IMR-90 (cell line): ENCODE measurements at regions not wholly inside any gene's neighbourhood (a gene's known extent, or its start where the extent isn't known, plus 50 kb on each side); places are given as distances from the start of the nearest gene placed in this dataset.

Experiments used
- ATAC-seq: fragments of 200-7000 bp; cut with Tn5 transposase; 2 replicates; pipeline ENCODE4 v1.9.1; 2020; ENCODE audit warnings: low read depth, mild to moderate bottlenecking, moderate library complexity
- BruUV-seq: library from RNA; stranded (reverse); fragments of 400-500 nt; replicated peaks from 2 replicates; lab custom pipeline; 2021; lab: Mats Ljungman, UMichigan
- CTCF ChIA-PET: fragments of 300-600 bp; formaldehyde crosslinking; extraction: SDS; loops from one replicate; lab custom pipeline; 2021; ENCODE audit warnings: antibody characterized with exemption; lab: Yijun Ruan, JAX
- POLR2A ChIA-PET: fragments of 300-600 bp; sonication (Branson Sonifier 250); formaldehyde crosslinking; loops from one replicate; lab custom pipeline; 2022; ENCODE audit warnings: antibody characterized with exemption; ENCODE audit not compliant: unreplicated experiment; lab: Charles Lee
- DNase-seq: peaks from one replicate; pipeline ENCODE4 v3.0.0; 2013
- H2AFZ ChIP-seq: replicated peaks from 2 replicates; pipeline ENCODE3; 2013; ENCODE audit warnings: low read length, mild to moderate bottlenecking; ENCODE audit not compliant: poor library complexity
- H2AK5ac ChIP-seq: 2 replicates; pipeline ENCODE4 v1.6.1; 2013; ENCODE audit warnings: low read depth, low read length, inconsistent platforms
- H2AK9ac ChIP-seq: replicated peaks from 2 replicates; pipeline ENCODE3; 2013; ENCODE audit warnings: mild to moderate bottlenecking, low read depth, low read length, moderate library complexity; ENCODE audit not compliant: poor library complexity
- H2BK120ac ChIP-seq: 2 replicates; pipeline ENCODE4 v1.6.1; 2013; ENCODE audit warnings: low read depth, low read length, inconsistent platforms
- H2BK15ac ChIP-seq: 3 replicates; pipeline ENCODE4 v1.6.1; 2013; ENCODE audit warnings: low read depth, low read length, inconsistent platforms
- H2BK20ac ChIP-seq: 2 replicates; pipeline ENCODE4 v1.6.1; 2013; ENCODE audit warnings: low read depth, mild to moderate bottlenecking, inconsistent platforms, low read length, moderate library complexity
- H2BK5ac ChIP-seq: 2 replicates; pipeline ENCODE4 v1.6.1; 2013; ENCODE audit warnings: mild to moderate bottlenecking, low read depth, low read length, inconsistent platforms; ENCODE audit not compliant: poor library complexity, severe bottlenecking
- H3K14ac ChIP-seq: replicated peaks from 2 replicates; pipeline ENCODE4 v1.6.1; 2013; ENCODE audit warnings: low read depth, low read length, inconsistent platforms
- H3K18ac ChIP-seq: 2 replicates; pipeline ENCODE4 v1.6.1; 2013; ENCODE audit warnings: low read depth, low read length, control low read depth
- H3K23ac ChIP-seq: 2 replicates; pipeline ENCODE4 v1.6.1; 2013; ENCODE audit warnings: low read depth, low read length, inconsistent platforms
- H3K27ac ChIP-seq: 2 replicates; pipeline ENCODE4 v1.5.1; 2013; ENCODE audit warnings: mild to moderate bottlenecking, control low read depth, low read length; ENCODE audit not compliant: insufficient read depth
- H3K27me3 ChIP-seq: 2 replicates; pipeline ENCODE4 v1.6.1; 2013; ENCODE audit warnings: low read length; ENCODE audit not compliant: control insufficient read depth, insufficient read depth
- H3K36me3 ChIP-seq: 2 replicates; pipeline ENCODE4 v1.6.1; 2013; ENCODE audit warnings: low read length, mixed read lengths; ENCODE audit not compliant: control insufficient read depth, insufficient read depth
- H3K4ac ChIP-seq: 2 replicates; pipeline ENCODE4 v1.6.1; 2013; ENCODE audit warnings: low read depth, low read length, inconsistent platforms
- H3K4me1 ChIP-seq: 2 replicates; pipeline ENCODE4 v1.6.1; 2013; ENCODE audit warnings: low read length, mixed read lengths; ENCODE audit not compliant: control insufficient read depth, insufficient read depth
- H3K4me2 ChIP-seq: 2 replicates; pipeline ENCODE4 v1.6.1; 2013; ENCODE audit warnings: low read depth, mild to moderate bottlenecking, control low read depth, low read length, moderate library complexity
- H3K4me3 ChIP-seq: 2 replicates; pipeline ENCODE4 v1.5.1; 2013; ENCODE audit warnings: low read depth, mild to moderate bottlenecking, control low read depth, low read length, moderate library complexity; ENCODE audit not compliant: insufficient read depth
- H3K56ac ChIP-seq: 2 replicates; pipeline ENCODE4 v1.6.1; 2013; ENCODE audit warnings: low read length, inconsistent platforms; ENCODE audit not compliant: insufficient read depth; ENCODE audit errors: extremely low read depth
- H3K79me1 ChIP-seq, 2 experiments: 2 replicates each; pipeline ENCODE4 v1.6.1; 2013; ENCODE audit warnings: low read length in 2 of 2, inconsistent platforms in 1 of 2, low read depth in 1 of 2
- H3K9ac ChIP-seq: 2 replicates; pipeline ENCODE4 v1.6.1; 2013; ENCODE audit warnings: low read depth, low read length, control low read depth
- H3K9me1 ChIP-seq: 2 replicates; pipeline ENCODE4 v1.6.1; 2013; ENCODE audit warnings: low read length, inconsistent platforms; ENCODE audit not compliant: insufficient read depth
- H3K9me3 ChIP-seq: 2 replicates; pipeline ENCODE4 v1.6.1; 2013; ENCODE audit warnings: low read length; ENCODE audit not compliant: control insufficient read depth, insufficient read depth
- H4K20me1 ChIP-seq: 2 replicates; pipeline ENCODE4 v1.6.1; 2013; ENCODE audit warnings: low read length, inconsistent platforms; ENCODE audit not compliant: insufficient read depth
- H4K5ac ChIP-seq: 2 replicates; pipeline ENCODE4 v1.6.1; 2013; ENCODE audit warnings: mild to moderate bottlenecking, low read depth, low read length, control low read depth
- H4K8ac ChIP-seq, 2 experiments: 2 replicates each; pipeline ENCODE4 v1.6.1; 2013; ENCODE audit warnings: low read depth in 2 of 2, low read length in 2 of 2, control low read depth in 1 of 2, inconsistent platforms in 1 of 2
- H4K91ac ChIP-seq: 2 replicates; pipeline ENCODE4 v1.6.1; 2013; ENCODE audit warnings: low read depth, low read length, inconsistent platforms; ENCODE audit not compliant: insufficient read depth
- BHLHE40 ChIP-seq: fragments of 150-350 bp; IDR thresholded peaks from 2 replicates; pipeline ENCODE4 v1.6.1; 2016; ENCODE audit warnings: mild to moderate bottlenecking, low read depth, low read length
- CEBPB ChIP-seq: IDR thresholded peaks from 2 replicates; pipeline ENCODE4 v1.6.1; 2012; ENCODE audit warnings: low read depth, low read length, improper control_type of control experiment
- CHD1 ChIP-seq: IDR thresholded peaks from 2 replicates; pipeline ENCODE4 v1.6.1; 2012; ENCODE audit warnings: low read depth, low read length, improper control_type of control experiment
- CTCF ChIP-seq: conservative IDR thresholded peaks from 2 replicates; pipeline ENCODE4 v1.5.1; 2012; ENCODE audit warnings: mild to moderate bottlenecking, low read depth, low read length, improper control_type of control experiment
- ELK1 ChIP-seq: fragments of 150-350 bp; IDR thresholded peaks from 2 replicates; pipeline ENCODE4 v1.6.1; 2016; ENCODE audit warnings: low read depth, mild to moderate bottlenecking, low read length, moderate library complexity, borderline replicate concordance
- FOS ChIP-seq: fragments of 150-350 bp; IDR thresholded peaks from 2 replicates; pipeline ENCODE4 v1.6.1; 2016; ENCODE audit warnings: low read depth, low read length
- MAFK ChIP-seq: IDR thresholded peaks from 2 replicates; pipeline ENCODE4 v1.6.1; 2012; ENCODE audit warnings: low read depth, low read length, improper control_type of control experiment
- MAZ ChIP-seq: IDR thresholded peaks from 2 replicates; pipeline ENCODE4 v1.6.1; 2012; ENCODE audit warnings: low read depth, mild to moderate bottlenecking, low read length, improper control_type of control experiment, moderate library complexity, borderline replicate concordance
- MXI1 ChIP-seq: IDR thresholded peaks from 2 replicates; pipeline ENCODE4 v1.6.1; 2012; ENCODE audit warnings: low read depth, mild to moderate bottlenecking, low read length, moderate library complexity, borderline replicate concordance
- NFE2L2 ChIP-seq: fragments of 150-350 bp; IDR thresholded peaks from 2 replicates; pipeline ENCODE4 v1.6.1; 2016; ENCODE audit warnings: low read depth, mild to moderate bottlenecking, low read length
- POLR2A ChIP-seq: IDR thresholded peaks from 2 replicates; pipeline ENCODE4 v1.6.1; 2012; ENCODE audit warnings: mild to moderate bottlenecking, low read depth, low read length
- RAD21 ChIP-seq: IDR thresholded peaks from 2 replicates; pipeline ENCODE4 v1.6.1; 2012; ENCODE audit warnings: low read length, improper control_type of control experiment
- RCOR1 ChIP-seq: IDR thresholded peaks from 2 replicates; pipeline ENCODE4 v1.6.1; 2012; ENCODE audit warnings: mild to moderate bottlenecking, low read length, improper control_type of control experiment; ENCODE audit not compliant: insufficient replicate concordance
- RFX5 ChIP-seq: IDR thresholded peaks from 2 replicates; pipeline ENCODE4 v1.8.0; 2012; ENCODE audit warnings: low read depth, mild to moderate bottlenecking, low read length, moderate library complexity
- SMC3 ChIP-seq: fragments of 150-350 bp; IDR thresholded peaks from 2 replicates; pipeline ENCODE4 v1.6.1; 2016; ENCODE audit warnings: low read depth, mild to moderate bottlenecking, antibody characterized with exemption, low read length, moderate library complexity
- USF2 ChIP-seq: fragments of 150-350 bp; IDR thresholded peaks from 2 replicates; pipeline ENCODE4 v1.6.1; 2017; ENCODE audit warnings: mild to moderate bottlenecking, antibody characterized with exemption, low read length, low read depth
- WGBS, 2 experiments: methylation state at CpG; one replicate each; pipeline versions ENCODE4 v1.1.5 to v1.1.7; 2013; ENCODE audit warnings: missing lambda C conversion rate in 2 of 2; ENCODE audit not compliant: insufficient read length in 1 of 2; ENCODE audit errors: extremely low coverage in 2 of 2; 5-methylcytosine and 5-hydroxymethylcytosine counted together
- dilution Hi-C: fragments of 300-500 bp; cut with HindIII; formaldehyde crosslinking; loops from one replicate; pipeline ENCODE4 v1.14.3; 2018; ENCODE audit warnings: low sequenced_read_pairs; ENCODE audit not compliant: unreplicated experiment
- in situ Hi-C: fragments of 300-500 bp; cut with MboI; formaldehyde crosslinking; loops from 3 replicates; pipeline ENCODE4 v1.14.3; 2019; ENCODE audit warnings: low sequenced_read_pairs, inconsistent platforms, mixed read lengths
- intact Hi-C: fragments of 100-400 bp; cut with micrococcal nuclease; formaldehyde crosslinking; loops from 2 replicates; pipeline ENCODE4 v1.10.0; 2022

- no peak overlapping the region for H3K23ac ChIP-seq
- H3K9me1 ChIP-seq, result no peaks in the 10 kb centered on the region
- H2AFZ ChIP-seq, result no peak overlapping the region
- H3K9me3 ChIP-seq, result peaks cover 7% of the 10 kb centered on the region; the same call in 1 of the 2 replicates
- H4K8ac ChIP-seq, result no peak overlapping the region
- ChIA-PET CTCF (no interaction called here), POLR2A (no interaction called here)
- H3K4me3 ChIP-seq, result no peak overlapping the region
- H4K91ac ChIP-seq, result no peak overlapping the region
- no peak overlapping the region for H3K4ac ChIP-seq
- no peaks in the 10 kb centered on the region for H3K4me1 ChIP-seq
- BruUV-seq, result no TSS peak
- H3K27ac ChIP-seq, result no peak overlapping the region
- no peak overlapping the region for H3K9ac ChIP-seq
- H2AK9ac ChIP-seq, result no peak overlapping the region
- no peak overlapping the region for H3K14ac ChIP-seq
- TF ChIP-seq MAFK (no peak), ELK1 (no peak), FOS (no peak), CEBPB (no peak), RAD21 (no peak), SMC3 (no peak), MXI1 (no peak), BHLHE40 (no peak), USF2 (no peak), NFE2L2 (no peak), CHD1 (no peak), CTCF (no peak), RCOR1 (no peak), MAZ (no peak), POLR2A (no peak), RFX5 (no peak)
- in situ Hi-C loops (no loop called here), dilution Hi-C loops (no loop called here), intact Hi-C loops (no loop called here)
- H3K36me3 ChIP-seq, result no peaks in the 10 kb centered on the region
- H4K5ac ChIP-seq, result no peak overlapping the region
- no peak for ATAC-seq
- H3K4me2 ChIP-seq, result no peak overlapping the region
- no peak overlapping the region for H3K18ac ChIP-seq
- H3K56ac ChIP-seq, result no peak overlapping the region
- no peaks in the 10 kb centered on the region for H3K27me3 ChIP-seq
- no peak overlapping the region for H2BK5ac ChIP-seq
- no peaks in the 10 kb centered on the region for H3K79me1 ChIP-seq
- no peak overlapping the region for H2BK120ac ChIP-seq
- DNase-seq, result no peak
- no peak overlapping the region for H2AK5ac ChIP-seq
- no peak overlapping the region for H2BK15ac ChIP-seq
- H2BK20ac ChIP-seq, result no peak overlapping the region
- no peaks in the 10 kb centered on the region for H4K20me1 ChIP-seq
- 20% methylated on average over 1 of the region's 3 CpGs; no CpG with 5 or more reads in 1 of the 2 experiments for WGBS, 2 experiments
These were observed 77.3 kb downstream of the OLFM4 start for GRCh38 chr13:53105890-53106289.
